ENCODE measurements at regions not wholly inside any gene's neighbourhood (a gene's known extent, or its start where the extent isn't known, plus 50 kb on each side); places are given as distances from the start of the nearest gene placed in this dataset.
A peak's percentile ranks its signal among the peaks of the same experiment; 100 is the strongest.

GRCh38 chr2:161059388-161059787 is 100.8 kb upstream of the TANK start:
- in situ Hi-C loops (cut with HindIII; ENCODE audit: low sequenced_read_pairs): no loop called here
- TF ChIP-seq, protein P1, sequence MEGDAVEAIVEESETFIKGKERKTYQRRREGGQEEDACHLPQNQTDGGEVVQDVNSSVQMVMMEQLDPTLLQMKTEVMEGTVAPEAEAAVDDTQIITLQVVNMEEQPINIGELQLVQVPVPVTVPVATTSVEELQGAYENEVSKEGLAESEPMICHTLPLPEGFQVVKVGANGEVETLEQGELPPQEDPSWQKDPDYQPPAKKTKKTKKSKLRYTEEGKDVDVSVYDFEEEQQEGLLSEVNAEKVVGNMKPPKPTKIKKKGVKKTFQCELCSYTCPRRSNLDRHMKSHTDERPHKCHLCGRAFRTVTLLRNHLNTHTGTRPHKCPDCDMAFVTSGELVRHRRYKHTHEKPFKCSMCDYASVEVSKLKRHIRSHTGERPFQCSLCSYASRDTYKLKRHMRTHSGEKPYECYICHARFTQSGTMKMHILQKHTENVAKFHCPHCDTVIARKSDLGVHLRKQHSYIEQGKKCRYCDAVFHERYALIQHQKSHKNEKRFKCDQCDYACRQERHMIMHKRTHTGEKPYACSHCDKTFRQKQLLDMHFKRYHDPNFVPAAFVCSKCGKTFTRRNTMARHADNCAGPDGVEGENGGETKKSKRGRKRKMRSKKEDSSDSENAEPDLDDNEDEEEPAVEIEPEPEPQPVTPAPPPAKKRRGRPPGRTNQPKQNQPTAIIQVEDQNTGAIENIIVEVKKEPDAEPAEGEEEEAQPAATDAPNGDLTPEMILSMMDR (IDR thresholded peaks at IDR 0.05; ENCODE audit: low read depth, low read length, missing control alignments): no peak
- no peak for DNase-seq (ENCODE audit: low read depth)
- no peak overlapping the region for H3K4me3 ChIP-seq (ENCODE audit: low read depth, low read length)

DNA sequence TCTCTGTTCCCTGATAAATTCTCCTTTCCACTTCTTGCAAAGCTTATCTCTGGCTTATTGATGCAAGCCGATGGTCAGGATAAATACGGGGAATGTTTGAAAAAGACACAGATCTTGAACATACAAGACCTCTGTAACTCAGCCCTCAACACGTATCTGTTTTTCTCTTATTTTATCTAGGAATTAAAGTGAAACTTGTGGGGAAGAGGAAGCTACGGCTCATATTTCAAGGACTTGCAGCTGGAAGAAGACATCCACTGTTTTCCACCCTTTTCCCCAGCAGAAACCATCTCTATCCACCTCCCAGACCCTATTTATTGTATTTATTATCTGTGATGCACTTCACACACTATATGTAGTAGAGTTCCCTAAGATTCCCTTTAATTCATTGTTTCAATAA is 98.4 kb upstream of the TANK start:
- no peak overlapping the region for H3K4me3 ChIP-seq (ENCODE audit: low read depth, low read length)
- TF ChIP-seq, protein P1 (IDR thresholded peaks at IDR 0.05; ENCODE audit: low read depth, low read length, missing control alignments): no peak
- no peak for DNase-seq (ENCODE audit: low read depth)
- in situ Hi-C loops (cut with HindIII; ENCODE audit: low sequenced_read_pairs): no loop called here

DNA sequence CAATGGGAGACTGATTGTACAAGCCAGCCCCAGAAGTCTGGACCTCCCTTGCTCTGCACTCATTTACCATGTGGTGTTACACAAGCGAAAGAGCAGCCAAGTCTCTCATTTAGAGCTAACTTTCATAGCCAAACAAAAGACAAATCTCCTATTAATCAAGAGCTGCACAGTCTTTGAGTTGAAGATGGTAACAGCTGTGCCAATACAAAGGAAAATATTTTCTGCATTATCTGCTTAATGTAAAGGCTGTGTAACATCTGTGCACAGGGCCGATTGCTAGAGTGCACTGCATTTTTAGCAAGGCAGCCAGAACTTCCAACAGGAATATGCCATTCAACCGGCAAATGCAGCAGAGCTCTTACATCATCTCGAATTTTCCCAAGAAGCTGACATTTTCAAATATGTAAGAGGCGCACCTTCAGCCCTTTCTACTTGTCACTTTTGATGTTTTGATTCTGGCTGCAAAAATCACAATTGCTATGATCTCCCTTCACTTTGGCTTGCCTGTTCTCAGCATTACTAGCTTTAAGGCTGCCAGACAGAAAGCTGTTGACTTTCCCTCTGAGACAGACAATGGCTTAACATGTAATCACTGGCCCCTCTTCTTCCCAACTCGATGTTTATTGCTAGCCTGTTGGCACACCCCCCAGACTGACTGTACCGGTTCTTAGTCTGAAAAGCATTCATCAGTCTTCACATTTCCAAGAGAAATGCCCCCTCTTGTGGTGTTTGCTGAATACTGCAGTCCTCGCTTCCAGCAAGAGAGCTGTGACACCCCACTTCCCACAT is 96.9 kb upstream of the TANK start:
- H3K4me3 ChIP-seq (ENCODE audit: low read depth, low read length): no peak overlapping the region
- peak; percentile 64 for DNase-seq (ENCODE audit: low read depth)
- TF ChIP-seq, protein P1 (IDR thresholded peaks at IDR 0.05; ENCODE audit: low read depth, low read length, missing control alignments): peak; percentile 94
- in situ Hi-C loops (cut with HindIII; ENCODE audit: low sequenced_read_pairs): no loop called here

DNA sequence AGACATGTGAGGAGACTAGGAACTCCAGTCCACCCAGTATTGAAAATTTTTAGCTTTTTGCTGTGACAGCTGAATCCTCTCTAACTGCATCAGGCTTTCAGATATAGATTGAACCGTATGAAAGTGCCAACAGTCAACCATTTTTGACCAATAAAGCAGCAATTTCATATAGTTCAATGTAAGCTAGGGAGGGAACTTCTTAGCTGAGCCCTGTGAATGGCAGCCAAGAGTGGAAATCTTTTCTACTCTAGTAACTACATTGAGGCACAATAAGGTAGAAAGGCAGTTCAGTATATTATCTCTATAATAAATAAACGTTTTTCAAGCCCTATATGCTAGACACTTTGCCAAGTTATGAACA is 96.3 kb upstream of the TANK start:
- TF ChIP-seq, protein P1 (IDR thresholded peaks at IDR 0.05; ENCODE audit: low read depth, low read length, missing control alignments): no peak
- DNase-seq (ENCODE audit: low read depth): no peak
- H3K4me3 ChIP-seq (ENCODE audit: low read depth, low read length): no peak overlapping the region
- in situ Hi-C loops (cut with HindIII; ENCODE audit: low sequenced_read_pairs): no loop called here

- DNase-seq (ENCODE audit: low read depth): no peak
- H3K4me3 ChIP-seq (ENCODE audit: low read depth, low read length): no peak overlapping the region
- TF ChIP-seq, protein P1 (IDR thresholded peaks at IDR 0.05; ENCODE audit: low read depth, low read length, missing control alignments): no peak
- in situ Hi-C loops (cut with HindIII; ENCODE audit: low sequenced_read_pairs): no loop called here
These were observed 92.3 kb upstream of the TANK start for GRCh38 chr2:161067846-161068350.

DNA sequence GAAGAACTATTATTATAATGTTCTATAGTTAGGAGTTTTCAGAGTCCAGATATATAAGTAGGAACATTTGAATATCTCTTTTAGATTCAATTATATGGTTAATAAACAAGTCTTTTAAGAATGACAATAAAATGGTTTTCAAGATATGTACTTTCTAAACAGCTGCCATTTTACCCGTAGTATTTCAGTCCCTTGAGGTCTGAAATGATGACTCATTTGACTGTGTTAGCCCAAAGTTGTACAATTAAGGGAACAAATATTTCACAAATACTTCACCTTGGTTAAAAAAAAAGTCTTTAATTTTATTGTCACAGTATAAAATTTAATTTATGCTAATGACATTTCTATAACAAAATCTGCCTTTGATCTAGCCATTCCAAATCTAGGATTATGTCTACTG is 91.6 kb upstream of the TANK start:
- H3K4me3 ChIP-seq (ENCODE audit: low read depth, low read length): no peak overlapping the region
- TF ChIP-seq, protein P1 (IDR thresholded peaks at IDR 0.05; ENCODE audit: low read depth, low read length, missing control alignments): no peak
- in situ Hi-C loops (cut with HindIII; ENCODE audit: low sequenced_read_pairs): no loop called here
- DNase-seq (ENCODE audit: low read depth): no peak

Data from astrocyte of the cerebellum (primary cell).